Hepatocyte (in vitro differentiated cells): ENCODE measurements at regions not wholly inside any gene's neighbourhood (a gene's known extent, or its start where the extent isn't known, plus 50 kb on each side); places are given as distances from the start of the nearest gene placed in this dataset.

ENCODE experiments used
- EZH2 ChIP-seq: fragments of 200-600 bp; sonication (generic); IDR thresholded peaks from 2 replicates; pipeline ENCODE4 v1.6.1; 2016; ENCODE audit warnings: antibody characterized with exemption, mild to moderate bottlenecking, borderline replicate concordance
- TF ChIP-seq, protein P1 (sequence below): fragments of 200-600 bp; sonication (generic); IDR thresholded peaks from 2 replicates; pipeline ENCODE4 v1.5.1; 2016; ENCODE audit warnings: antibody characterized with exemption, mild to moderate bottlenecking; ENCODE audit not compliant: poor library complexity

GRCh38 chr6:122220254-122220653 is 179.2 kb upstream of the HSF2 start:
- TF ChIP-seq, protein P1, sequence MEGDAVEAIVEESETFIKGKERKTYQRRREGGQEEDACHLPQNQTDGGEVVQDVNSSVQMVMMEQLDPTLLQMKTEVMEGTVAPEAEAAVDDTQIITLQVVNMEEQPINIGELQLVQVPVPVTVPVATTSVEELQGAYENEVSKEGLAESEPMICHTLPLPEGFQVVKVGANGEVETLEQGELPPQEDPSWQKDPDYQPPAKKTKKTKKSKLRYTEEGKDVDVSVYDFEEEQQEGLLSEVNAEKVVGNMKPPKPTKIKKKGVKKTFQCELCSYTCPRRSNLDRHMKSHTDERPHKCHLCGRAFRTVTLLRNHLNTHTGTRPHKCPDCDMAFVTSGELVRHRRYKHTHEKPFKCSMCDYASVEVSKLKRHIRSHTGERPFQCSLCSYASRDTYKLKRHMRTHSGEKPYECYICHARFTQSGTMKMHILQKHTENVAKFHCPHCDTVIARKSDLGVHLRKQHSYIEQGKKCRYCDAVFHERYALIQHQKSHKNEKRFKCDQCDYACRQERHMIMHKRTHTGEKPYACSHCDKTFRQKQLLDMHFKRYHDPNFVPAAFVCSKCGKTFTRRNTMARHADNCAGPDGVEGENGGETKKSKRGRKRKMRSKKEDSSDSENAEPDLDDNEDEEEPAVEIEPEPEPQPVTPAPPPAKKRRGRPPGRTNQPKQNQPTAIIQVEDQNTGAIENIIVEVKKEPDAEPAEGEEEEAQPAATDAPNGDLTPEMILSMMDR: no peak
- no peak for TF ChIP-seq EZH2
